ENCODE measurements at regions not wholly inside any gene's neighbourhood (a gene's known extent, or its start where the extent isn't known, plus 50 kb on each side); places are given as distances from the start of the nearest gene placed in this dataset.
"Not testable (repeated sequence)": the region's sequence is repeated elsewhere in the genome, so short reads cannot be mapped to it uniquely, and the experiment has no call there.

DNA sequence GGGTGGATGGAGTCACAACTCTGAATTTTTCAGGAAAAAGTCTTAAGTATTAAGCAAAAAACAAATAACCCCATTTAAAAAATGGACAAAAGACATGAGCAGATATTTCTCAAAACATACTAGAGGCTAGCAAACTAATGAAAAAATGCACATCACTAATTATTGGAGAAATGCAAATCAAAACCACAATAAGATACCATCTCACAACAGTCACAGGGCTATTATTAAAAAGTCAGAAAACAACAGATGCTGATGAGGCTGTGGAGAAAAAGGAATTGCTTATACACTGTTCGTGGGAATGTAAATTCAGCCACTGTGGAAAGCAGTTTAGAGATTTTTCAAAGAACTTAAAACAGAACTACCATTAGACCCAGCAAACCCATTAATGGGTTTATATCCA lies 125.4 kb upstream of the NBPF19 start:
- TF ChIP-seq CTCF (conservative IDR thresholded peaks at IDR 0.05; ENCODE audit: low read length); EZH2phosphoT487 (IDR thresholded peaks at IDR 0.05; ENCODE audit: borderline replicate concordance, low read depth, low read length): not testable (repeated sequence)
